ENCODE measurements at regions not wholly inside any gene's neighbourhood (a gene's known extent, or its start where the extent isn't known, plus 50 kb on each side); places are given as distances from the start of the nearest gene placed in this dataset.
"Not testable (repeated sequence)": the region's sequence is repeated elsewhere in the genome, so short reads cannot be mapped to it uniquely, and the experiment has no call there.

DNA sequence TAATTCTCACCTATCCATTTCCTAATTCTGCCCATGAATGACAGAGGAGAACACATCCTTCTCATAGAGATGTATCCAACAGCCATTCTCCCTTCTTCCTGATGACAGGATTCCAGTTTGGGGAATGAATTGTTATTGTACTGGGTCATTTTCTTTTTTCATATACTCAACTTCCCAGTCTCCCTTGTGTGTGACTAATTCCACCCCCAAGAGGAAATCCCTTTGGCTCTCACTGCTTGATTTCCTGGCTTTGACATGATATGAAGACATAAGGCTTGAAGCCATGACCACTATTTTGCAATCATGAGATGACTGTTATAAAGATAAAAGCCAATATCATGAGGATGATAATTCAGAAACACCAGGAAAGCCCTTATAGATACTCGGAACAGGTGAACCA lies 384.7 kb upstream of the ACVR2A start:
- peak; percentile 28 for DNase-seq

DNA sequence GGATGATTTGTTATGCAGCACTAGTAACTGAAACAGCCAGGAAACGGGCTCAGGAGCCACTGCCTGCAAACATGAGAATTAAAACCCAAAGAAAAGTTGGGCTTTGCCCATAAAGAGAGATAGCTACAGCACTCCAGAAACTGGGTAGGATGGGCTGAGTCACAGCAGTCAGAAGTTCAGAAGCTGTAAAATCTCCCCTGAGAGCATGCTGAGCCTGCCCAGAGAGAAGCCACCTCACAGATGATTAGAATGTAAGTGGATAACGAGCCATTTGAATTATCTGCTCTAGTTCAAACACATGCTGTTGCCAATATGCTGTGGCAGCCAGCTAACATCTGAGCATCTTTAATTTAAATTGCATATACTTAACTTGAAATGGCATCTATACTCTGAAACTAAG lies 388.1 kb upstream of the ACVR2A start:
- DNase-seq, result no peak

DNA sequence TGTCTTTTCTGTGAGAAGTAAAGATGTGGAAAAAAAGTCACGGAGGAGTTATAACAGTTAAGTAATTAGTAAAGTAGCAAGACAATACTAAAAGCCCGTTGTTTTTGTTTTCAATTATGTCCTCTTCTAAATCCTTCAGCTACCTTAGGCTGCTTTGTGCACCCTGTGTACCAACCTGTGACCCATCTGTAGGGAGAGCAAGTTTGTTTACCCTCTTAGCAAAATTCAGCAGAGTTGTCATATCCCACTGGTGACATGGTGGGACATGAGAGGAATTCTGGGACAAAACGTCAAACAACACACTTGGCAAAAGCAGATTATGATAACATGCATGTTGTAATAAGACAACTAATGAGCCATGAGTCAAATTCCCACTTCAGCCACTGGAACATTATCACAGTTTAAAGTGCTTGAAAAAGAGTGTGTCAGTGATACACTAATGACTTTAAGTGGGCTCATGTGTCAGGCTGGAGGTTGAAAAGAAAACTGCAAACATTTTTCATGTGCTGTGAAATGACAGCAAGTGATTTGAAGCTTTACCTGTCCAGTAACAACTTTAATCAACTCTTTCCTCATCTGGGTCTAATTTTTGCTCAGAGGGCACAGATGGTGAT lies 392.8 kb upstream of the ACVR2A start:
- no peak for DNase-seq

DNA sequence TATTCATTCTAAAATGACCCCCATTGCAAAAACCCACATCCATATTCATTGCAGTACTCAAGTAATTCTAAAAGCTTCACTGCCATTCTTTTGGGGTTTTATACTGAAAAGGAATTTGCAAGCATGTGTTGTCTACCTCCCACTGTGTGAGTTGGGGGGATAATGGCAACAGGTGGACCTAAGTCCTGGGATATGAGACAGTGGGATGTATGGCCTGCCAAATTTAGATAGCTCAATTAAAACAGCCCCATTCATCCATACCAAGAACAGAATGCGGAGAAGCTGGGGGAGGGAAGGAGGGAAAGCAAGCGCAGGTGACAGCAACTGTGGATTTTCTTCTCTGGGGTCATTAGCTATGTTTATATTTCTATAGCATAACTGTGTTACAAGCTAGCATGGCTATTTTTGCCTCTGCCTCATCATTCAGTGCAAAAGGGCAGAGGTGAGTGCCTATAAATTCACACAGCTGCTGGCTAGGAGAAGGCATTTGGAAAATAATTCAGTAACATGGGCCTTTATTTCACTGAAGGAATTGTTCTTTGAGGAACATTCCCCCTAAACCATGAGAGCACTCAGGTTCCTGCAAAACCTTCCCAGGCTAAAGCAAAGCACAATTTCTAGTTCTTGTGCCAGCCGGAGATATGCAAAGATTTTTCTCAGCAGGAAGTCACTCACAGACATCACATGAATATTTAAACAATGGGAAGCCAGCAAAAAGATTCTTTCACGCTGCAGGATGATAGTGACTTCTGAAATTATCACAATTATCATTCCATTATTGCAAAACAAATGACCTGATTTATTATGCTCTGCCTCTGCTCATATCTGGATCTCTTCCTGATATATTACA lies 393.9 kb upstream of the ACVR2A start:
- no peak for DNase-seq

DNA sequence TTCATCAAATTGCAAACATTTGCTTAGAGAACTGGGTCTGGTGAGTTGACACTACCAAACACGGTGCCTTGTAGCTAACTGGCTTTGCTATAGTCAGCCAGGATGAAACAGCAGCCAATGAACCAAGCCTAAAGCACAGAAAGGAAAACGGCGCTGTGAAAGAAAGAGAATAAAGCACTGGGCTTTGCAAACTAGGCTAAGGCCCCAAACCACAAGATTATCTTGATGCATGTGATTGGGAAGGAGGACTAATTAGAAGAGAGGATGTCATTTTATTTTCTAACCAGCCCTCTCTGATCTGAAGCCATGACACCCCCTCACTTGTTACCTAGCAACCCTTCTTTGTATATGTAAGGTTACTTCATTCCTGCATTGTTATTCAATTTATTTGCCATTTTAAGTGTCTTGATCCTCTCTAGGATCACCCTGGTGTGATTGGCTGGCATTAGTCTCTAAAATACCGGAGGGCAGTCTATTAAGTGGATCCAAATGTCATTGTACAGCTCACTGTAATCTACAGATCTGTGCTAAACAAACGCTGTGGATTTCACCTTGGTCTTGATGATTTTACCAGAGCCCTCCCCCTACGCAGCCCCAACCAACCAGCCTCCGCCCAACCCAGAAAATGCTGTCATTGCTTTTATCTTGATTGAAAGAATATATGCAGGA lies 395.4 kb upstream of the ACVR2A start:
- DNase-seq, result no peak

DNA sequence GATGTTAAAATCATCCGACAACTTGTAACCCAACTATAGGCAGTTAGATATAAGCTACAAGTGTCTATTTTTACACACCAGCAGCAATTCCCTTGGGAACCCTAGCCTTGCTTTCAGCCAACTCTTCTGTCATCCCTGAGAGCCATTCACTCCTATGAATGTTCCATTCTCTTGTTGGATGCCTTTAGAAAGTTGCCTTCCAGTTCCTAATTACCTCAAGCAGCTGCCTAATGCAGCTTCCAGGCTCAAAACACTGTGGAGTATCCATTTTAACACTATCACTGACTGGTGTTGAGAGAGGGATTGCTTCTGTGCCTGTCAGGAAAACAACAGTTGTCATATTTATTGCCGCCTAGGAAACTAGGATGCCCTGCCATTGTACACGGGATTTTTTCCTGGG lies 402.0 kb upstream of the ACVR2A start:
- DNase-seq, result no peak

DNA sequence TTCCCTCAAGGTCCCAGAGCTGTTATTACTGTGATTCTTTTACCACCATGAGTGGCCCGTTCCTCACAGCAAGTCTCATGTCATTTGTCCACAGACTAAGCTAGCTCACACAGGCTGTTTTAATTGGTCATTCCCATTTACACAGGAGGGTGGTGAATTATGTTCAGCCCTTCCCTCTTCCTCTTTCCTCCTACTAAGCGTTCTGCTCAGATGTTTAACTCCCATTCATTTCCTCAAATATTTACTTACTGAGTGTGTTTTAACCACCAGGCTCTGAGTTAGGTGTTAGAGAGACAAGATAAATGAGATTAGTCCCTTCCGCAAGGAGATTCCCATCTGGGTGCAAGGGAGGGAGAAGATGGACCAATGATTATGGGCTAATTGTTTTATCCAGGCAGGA lies 403.6 kb upstream of the ACVR2A start:
- no peak for DNase-seq

DNA sequence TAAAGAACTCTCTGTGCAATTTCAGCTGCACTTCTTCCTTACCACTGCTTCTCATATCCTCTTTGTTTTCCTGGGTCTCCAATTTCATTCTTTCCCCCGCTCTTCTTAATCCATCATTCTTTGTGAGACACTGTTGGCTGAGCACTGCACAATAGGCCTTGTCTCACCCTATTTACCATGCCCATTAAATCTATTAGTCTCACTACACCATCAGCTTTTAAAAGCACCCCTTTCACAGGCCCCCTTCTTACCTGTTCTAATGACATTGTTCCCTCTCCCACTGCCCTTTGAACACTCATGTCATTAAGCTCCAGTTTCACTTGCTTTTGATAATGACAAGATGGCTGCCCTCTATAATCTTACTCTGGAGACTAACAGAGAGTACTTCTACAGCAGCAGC lies 404.1 kb upstream of the ACVR2A start:
- DNase-seq, result no peak

DNA sequence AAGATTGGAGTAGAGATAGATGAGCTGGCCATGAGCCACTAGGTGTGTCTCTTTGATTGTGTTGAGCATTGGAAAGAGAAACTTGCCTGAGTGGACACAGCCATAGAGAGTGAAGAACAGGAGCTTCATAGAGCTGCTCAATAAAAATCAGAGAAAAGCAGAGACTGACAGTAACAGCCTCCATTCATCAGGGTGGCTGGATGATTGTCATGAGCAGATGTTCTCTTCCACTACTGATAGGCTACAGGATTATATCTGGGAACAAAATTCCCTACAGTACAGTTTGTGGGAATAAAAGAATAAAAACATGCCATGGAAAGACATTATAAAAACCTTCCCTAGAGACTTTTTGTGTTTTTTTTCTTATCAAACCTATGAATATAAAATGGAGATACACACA lies 404.8 kb upstream of the ACVR2A start:
- DNase-seq, result no peak

DNA sequence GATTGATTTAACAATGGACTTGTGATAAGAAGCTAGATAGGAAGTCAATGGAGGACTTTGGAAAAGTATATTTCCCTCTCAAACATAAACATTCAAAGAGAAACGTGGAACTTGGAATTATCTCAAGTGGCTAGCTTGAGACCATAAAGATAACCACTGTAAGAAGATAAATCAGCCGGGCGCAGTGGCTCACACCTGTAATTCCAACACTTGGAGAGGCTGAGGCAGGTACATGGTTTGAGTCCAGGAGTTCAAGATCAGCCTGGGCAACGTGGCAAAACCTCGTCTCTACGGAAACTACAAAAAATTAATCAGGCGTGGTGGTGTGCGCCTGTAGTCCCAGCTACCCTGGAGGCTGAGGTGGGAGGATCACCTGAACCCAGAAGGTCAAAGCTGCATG lies 405.9 kb upstream of the ACVR2A start:
- DNase-seq, result no peak

DNA sequence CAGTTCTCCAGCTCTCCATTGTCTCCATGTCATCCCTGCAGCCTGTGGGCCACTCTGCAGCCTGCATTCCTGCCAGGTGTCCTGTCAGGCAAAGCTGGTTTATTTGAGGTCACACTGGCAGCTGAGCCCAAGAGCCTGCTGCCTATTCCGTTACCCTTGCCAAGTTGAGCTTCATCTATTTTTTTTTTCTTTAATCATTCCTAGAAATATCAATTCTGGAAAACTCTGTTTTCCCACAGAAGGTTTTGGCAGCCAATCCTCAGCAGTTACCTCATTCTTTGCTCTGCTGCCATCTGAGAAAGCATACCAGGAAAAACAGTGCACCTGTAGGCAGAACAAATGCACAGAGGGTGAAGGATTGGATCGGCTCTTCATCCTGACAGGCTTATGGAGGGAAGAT lies 411.0 kb upstream of the ACVR2A start:
- DNase-seq, result no peak

DNA sequence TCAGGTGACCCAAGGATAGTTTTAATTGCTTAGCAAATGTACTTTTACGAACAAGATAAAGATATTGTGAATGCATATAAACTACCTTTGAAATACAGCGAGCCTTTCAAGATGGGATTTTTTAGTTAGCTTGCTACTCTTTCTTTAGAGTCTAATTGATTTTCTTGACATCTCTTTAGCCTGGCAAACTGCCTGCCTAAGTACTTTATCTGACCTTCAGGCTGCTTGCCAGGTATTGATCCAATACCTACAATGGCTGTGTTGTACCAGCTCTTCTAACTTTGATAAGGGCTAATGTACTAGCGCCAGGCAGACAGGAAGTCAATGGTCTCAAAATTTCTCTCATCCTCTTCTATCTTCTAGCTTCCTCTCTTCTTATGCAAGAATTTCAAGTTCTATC lies 414.4 kb upstream of the ACVR2A start:
- no peak for DNase-seq

DNA sequence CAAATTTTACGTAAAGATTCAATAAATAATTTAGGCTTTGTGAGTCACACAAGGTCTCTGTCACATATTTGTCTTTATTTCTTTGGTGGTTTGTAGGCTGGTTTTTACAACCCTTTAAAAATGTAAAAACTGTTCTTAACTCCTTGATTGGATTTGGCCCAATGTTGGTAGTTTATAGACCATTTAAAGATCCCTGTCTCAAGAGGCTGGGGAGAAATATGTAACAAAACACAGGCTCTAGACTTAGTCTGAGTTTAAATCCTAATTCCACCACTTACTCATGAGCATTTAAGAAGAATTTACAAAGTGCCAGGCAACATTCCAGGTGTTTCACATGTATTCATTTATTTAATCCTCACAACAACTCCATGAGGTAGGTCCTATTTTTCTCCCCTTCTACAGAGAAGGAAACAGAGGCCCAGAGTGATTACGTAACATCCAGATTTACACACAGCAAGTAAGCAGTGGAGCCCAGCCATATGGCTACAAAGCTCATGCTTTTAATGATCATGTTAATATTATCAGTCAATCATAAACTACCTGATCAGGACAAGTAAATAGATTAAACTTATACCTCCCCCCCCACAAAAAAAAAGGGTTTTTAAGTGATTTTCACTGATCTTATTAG lies 416.6 kb upstream of the ACVR2A start:
- no peak for DNase-seq

DNA sequence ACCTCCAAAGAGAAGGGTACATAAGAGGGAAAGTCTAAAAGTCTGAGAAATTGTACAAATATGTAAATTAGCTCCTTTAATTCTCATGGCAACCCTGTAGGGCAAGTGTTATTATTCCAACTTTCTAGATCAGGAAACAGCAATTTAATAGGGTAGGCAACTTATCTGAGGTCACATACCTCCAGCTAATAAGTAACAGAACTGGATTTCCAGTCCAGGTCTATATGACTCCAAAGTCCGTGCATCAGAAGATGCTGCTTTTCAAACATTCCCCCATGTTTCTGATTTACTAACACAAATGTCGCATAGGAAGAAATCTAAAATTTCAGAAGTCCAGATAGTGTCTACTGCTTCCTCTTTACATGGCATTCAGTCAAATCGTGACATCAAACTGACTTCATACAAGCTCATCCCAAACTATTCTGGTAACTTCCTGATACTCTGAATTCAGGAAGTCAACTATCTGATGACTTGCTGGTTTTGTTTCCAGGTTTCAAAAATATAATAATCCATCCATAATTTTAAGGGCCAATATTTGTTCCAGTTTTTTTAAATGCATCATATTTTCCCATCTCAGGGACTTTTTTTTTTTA lies 419.3 kb upstream of the ACVR2A start:
- no peak for DNase-seq

DNA sequence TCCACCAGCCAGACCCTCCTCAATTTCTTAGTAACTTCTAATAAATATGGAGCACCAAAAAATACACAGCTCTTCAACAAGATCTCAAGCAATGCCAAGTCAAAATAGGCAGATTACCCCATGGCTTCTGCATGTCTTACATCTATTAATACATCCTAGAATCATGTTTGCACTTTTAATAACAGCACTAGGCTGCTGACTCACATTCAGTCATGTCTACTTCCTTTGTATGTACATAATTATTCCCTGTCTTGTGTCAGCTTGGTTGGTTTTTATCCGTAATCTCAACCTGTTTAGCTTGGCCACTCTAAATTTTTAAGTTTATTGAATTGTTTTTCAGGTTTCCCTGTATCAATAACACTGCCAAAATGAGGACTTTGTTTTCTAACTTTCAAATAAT lies 420.1 kb upstream of the ACVR2A start:
- no peak for DNase-seq

DNA sequence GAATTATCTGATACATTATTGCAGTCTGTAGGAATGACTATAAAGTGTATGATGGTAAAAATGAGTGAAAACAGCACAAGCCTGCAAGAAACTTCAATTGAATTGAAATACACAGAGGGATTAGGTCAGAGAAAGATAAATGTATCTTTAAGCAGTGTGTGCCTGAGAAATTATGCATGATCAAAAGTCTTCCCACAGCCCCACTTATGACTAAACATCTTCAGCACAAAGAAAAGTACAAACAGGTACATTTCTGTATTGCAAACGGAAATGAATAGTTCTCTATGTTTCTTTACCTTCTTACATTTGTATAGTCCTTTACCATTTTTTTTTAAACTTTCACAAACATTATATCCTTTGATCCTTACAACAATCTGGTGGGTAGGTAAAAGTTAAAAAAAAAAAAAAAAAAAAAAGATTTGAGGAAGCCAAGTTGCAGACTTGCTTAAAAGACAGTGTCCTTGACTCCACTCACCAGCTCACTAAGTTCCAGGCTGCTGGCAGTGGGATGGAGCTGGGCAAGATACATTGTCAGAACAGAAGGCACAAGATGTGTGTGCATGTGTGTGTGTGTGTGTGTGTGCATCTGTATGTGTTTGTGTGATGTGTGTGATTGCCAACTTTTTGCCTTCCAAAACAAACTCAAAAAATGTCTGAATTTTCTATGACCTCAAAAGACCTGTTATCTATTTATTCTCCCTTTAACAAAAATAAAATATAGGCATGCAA lies 423.7 kb upstream of the ACVR2A start:
- no peak for DNase-seq

DNA sequence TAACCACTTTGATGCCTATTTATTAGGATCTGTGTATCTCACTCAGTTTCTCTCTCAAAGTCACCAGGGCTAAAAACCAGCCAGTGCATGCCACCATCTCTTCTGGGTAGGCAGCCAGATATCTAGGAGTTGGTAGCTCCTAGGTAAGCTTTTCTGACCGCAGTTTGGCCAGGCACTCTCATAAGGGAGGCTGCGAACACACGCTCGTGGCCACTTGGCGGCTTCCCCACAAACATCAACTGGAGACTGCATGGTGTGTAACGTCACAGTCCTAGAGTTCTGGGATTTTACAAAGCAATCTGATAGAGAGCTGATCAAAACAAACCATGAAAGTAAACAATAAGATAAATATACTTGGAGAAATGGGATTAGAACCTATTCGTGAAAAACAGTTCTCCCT lies 424.3 kb upstream of the ACVR2A start:
- DNase-seq, result no peak

DNA sequence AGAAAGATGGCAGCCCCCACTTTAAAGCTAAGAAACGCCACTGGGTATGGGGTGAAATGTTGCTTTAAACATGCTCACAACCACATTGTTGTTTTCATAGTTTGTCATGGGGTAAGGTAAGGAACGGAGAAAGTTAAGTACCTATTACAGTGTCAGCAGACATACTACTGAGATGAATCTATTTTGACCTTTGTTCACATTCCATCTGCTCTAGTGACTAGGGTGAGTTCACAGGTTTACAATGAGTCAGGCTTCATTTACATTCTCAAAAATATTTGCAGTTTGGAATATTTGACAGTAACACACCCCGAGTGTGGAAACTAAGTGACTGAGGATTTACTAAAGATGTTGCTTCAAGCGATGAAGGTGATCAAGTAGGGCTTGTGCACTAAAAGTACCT lies 428.7 kb upstream of the ACVR2A start:
- no peak for DNase-seq

DNA sequence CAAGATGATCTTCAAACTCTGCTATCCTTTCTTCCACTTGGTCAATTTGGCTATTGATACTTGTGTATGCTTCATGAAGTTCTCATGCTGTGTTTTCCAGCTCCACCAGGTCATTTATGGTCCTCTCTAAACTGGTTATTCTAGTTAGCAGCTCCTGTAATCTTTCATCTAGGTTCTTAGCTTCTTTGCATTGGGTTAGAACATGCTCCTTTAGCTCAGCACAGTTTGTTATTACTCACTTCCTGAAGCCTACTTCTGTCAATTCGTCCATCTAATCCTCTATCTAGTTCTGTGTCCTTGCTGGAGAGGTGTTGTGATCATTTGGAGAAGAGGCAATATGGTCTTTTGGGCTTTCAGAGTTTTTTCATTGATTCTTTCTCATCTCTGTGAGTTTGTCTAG lies 430.2 kb upstream of the ACVR2A start:
- DNase-seq, result not testable (repeated sequence)

DNA sequence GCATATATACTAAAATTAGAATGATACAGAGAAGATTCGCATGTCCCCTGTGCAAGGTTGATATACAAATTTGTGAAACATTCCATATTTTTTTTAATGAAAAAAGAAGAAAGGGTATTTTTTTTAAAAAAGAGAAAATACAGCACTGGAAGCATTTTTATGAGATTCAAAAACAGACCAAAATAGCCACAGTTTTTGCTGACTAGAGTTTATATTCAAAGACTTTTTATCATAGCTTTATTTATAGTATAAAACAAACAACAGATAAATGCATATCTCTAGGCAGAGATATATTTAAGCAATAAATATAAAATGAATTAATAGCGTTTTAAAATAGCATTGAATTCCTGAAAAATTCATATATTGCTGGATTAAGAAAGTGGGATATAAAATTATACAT lies 436.5 kb upstream of the ACVR2A start:
- no peak for DNase-seq

DNA sequence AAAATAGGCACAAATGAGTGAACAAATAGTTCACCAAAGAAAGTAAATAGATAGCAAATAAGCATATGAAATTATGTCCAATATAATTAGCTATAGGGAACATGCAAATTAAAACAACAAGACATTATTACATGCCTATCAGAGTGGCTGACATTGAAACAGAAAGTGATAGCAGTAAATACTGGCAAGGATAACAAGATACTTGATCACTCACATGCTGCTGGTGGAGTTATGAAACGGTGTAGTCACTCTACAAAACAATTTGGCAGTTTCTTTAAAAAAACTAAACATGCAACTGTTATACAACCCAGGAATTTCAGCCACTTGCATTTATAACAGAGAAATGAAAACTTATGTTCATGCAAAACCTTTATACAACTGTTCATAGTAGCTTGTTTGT lies 439.2 kb upstream of the ACVR2A start:
- no peak for DNase-seq

DNA sequence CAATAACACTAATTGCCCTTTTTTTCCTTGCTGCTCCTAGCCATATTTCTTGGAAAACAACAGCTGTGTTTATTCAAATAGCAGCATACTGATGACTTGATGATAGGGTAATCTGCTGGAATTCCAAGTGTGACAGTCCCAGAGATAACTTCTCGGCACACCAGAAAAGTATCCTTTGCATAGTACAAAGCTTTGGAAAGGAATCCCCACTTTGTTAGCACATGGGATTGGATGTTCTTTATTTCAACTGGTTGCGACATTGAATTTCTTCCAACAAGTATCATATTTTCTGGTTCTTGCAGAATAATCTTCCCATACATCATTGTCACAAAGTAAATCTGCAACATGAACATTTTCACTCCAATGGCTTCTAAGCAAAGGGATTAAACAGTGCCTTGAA lies 445.8 kb upstream of the ACVR2A start:
- no peak for DNase-seq
